H9 (cell line): ENCODE measurements at regions not wholly inside any gene's neighbourhood (a gene's known extent, or its start where the extent isn't known, plus 50 kb on each side); places are given as distances from the start of the nearest gene placed in this dataset.

ENCODE experiments used
- DNase-seq: peaks from one replicate; pipeline ENCODE4 v3.0.0-alpha.2; 2017
- H2AFZ ChIP-seq: one replicate; pipeline ENCODE4 v1.6.1; 2013; ENCODE audit warnings: mild to moderate bottlenecking, low read length, control low read depth, moderate library complexity
- H2AK5ac ChIP-seq: 2 replicates; pipeline ENCODE4 v1.6.1; 2013; ENCODE audit warnings: low read length, control low read depth, mixed read lengths; ENCODE audit not compliant: insufficient read length
- H2BK120ac ChIP-seq: one replicate; pipeline ENCODE4 v1.6.1; 2013; ENCODE audit warnings: low read depth, mild to moderate bottlenecking, low read length, control low read depth, inconsistent platforms; ENCODE audit not compliant: poor library complexity, severe bottlenecking
- H2BK12ac ChIP-seq: 2 replicates; pipeline ENCODE4 v1.6.1; 2013; ENCODE audit warnings: low read length, control low read depth, mixed read lengths, low read depth; ENCODE audit not compliant: insufficient read length
- H2BK15ac ChIP-seq: 2 replicates; pipeline ENCODE4 v1.6.1; 2013; ENCODE audit warnings: low read depth, low read length, control low read depth
- H2BK20ac ChIP-seq: one replicate; pipeline ENCODE4 v1.6.1; 2013; ENCODE audit warnings: low read depth, mild to moderate bottlenecking, low read length, control low read depth, inconsistent platforms; ENCODE audit not compliant: poor library complexity, severe bottlenecking
- H2BK5ac ChIP-seq: 2 replicates; pipeline ENCODE4 v1.6.1; 2013; ENCODE audit warnings: low read length, control low read depth, mixed read lengths; ENCODE audit not compliant: insufficient read length
- H3K14ac ChIP-seq: 2 replicates; pipeline ENCODE4 v1.6.1; 2013; ENCODE audit warnings: low read length, control low read depth; ENCODE audit not compliant: insufficient read depth
- H3K18ac ChIP-seq: 2 replicates; pipeline ENCODE4 v1.6.1; 2013; ENCODE audit warnings: low read depth, mild to moderate bottlenecking, mixed read lengths, low read length, control low read depth; ENCODE audit not compliant: insufficient read length
- H3K23ac ChIP-seq: 2 replicates; pipeline ENCODE4 v1.6.1; 2013; ENCODE audit warnings: low read length, control low read depth, mixed read lengths, low read depth; ENCODE audit not compliant: insufficient read length
- H3K23me2 ChIP-seq: 2 replicates; pipeline ENCODE4 v1.6.1; 2013; ENCODE audit warnings: low read depth, mild to moderate bottlenecking, mixed read lengths, low read length, control low read depth; ENCODE audit not compliant: insufficient read length, poor library complexity, severe bottlenecking
- H3K27ac ChIP-seq: 2 replicates; pipeline ENCODE4 v1.5.1; 2013; ENCODE audit warnings: low read length, control low read depth, mixed read lengths, low read depth; ENCODE audit not compliant: insufficient read length
- H3K27me3 ChIP-seq: 2 replicates; pipeline ENCODE4 v1.6.1; 2013; ENCODE audit warnings: low read length, control low read depth, inconsistent platforms; ENCODE audit not compliant: insufficient read depth
- H3K4ac ChIP-seq: 2 replicates; pipeline ENCODE4 v1.6.1; 2013; ENCODE audit warnings: low read depth, mild to moderate bottlenecking, control low read depth, inconsistent platforms, low read length, moderate library complexity
- H3K4me1 ChIP-seq: 2 replicates; pipeline ENCODE4 v1.6.1; 2013; ENCODE audit warnings: low read length, control low read depth, inconsistent platforms; ENCODE audit not compliant: insufficient read depth
- H3K4me2 ChIP-seq: 2 replicates; pipeline ENCODE4 v1.6.1; 2013; ENCODE audit warnings: low read length, control low read depth, mixed read lengths; ENCODE audit not compliant: insufficient read length, insufficient read depth
- H3K56ac ChIP-seq: 2 replicates; pipeline ENCODE4 v1.6.1; 2013; ENCODE audit warnings: low read depth, mild to moderate bottlenecking, mixed read lengths, low read length, control low read depth; ENCODE audit not compliant: insufficient read length
- H3K79me1 ChIP-seq: 2 replicates; pipeline ENCODE4 v1.6.1; 2013; ENCODE audit warnings: low read depth, mild to moderate bottlenecking, moderate library complexity, low read length, control low read depth, inconsistent platforms; ENCODE audit not compliant: insufficient read depth, poor library complexity, severe bottlenecking
- H3K79me2 ChIP-seq: 2 replicates; pipeline ENCODE4 v1.6.1; 2013; ENCODE audit warnings: low read length, control low read depth, inconsistent platforms; ENCODE audit not compliant: insufficient read depth
- H3K9ac ChIP-seq: 2 replicates; pipeline ENCODE4 v1.6.1; 2013; ENCODE audit warnings: low read length, control low read depth, mixed read lengths; ENCODE audit not compliant: insufficient read length; ENCODE audit errors: extremely low read depth
- H3K9me3 ChIP-seq: one replicate; pipeline ENCODE4 v1.6.1; 2013; ENCODE audit warnings: low read depth, low read length, inconsistent platforms; ENCODE audit not compliant: control insufficient read depth
- H3T11ph ChIP-seq: one replicate; pipeline ENCODE4 v1.6.1; 2013; ENCODE audit warnings: mild to moderate bottlenecking, low read length, control low read depth, inconsistent platforms
- H4K20me1 ChIP-seq: one replicate; pipeline ENCODE4 v1.6.1; 2013; ENCODE audit not compliant: control insufficient read depth, insufficient read length, insufficient read depth
- H4K5ac ChIP-seq: 2 replicates; pipeline ENCODE4 v1.6.1; 2013; ENCODE audit warnings: low read depth, mild to moderate bottlenecking, mixed read lengths, low read length, control low read depth; ENCODE audit not compliant: insufficient read length
- H4K8ac ChIP-seq: replicated peaks from 2 replicates; pipeline ENCODE4 v1.6.1; 2013; ENCODE audit warnings: low read length, control low read depth, mixed read lengths, low read depth; ENCODE audit not compliant: insufficient read length
- H4K91ac ChIP-seq: 2 replicates; pipeline ENCODE4 v1.6.1; 2013; ENCODE audit warnings: low read depth, mild to moderate bottlenecking, moderate library complexity, mixed read lengths, low read length, control low read depth; ENCODE audit not compliant: insufficient read length
- H3K27ac Mint-ChIP-seq, 3 experiments: 2 replicates in 2 of 3; 3 replicates in 1 of 3; pipeline ENCODE4 v1.8.0; 2020 to 2021; ENCODE audit warnings: mixed read lengths in 3 of 3, mild to moderate bottlenecking in 1 of 3, moderate library complexity in 1 of 3
- H3K27me3 Mint-ChIP-seq: 2 replicates; pipeline ENCODE4 v1.8.0; 2021; ENCODE audit warnings: low read depth, mild to moderate bottlenecking, moderate library complexity, mixed read lengths
- H3K36me3 Mint-ChIP-seq, 3 experiments: 2 replicates in 2 of 3; 3 replicates in 1 of 3; pipeline ENCODE4 v1.8.0; 2020 to 2021; ENCODE audit warnings: low read depth in 3 of 3, mixed read lengths in 3 of 3; ENCODE audit not compliant: insufficient read depth in 1 of 3
- H3K4me1 Mint-ChIP-seq, 2 experiments: 2 replicates each; pipeline ENCODE4 v1.8.0; 2020; ENCODE audit warnings: mixed read lengths in 2 of 2
- H3K4me3 Mint-ChIP-seq, 2 experiments: 2 replicates in 1 of 2; 3 replicates in 1 of 2; pipeline ENCODE4 v1.8.0; 2020 to 2021; ENCODE audit warnings: mild to moderate bottlenecking in 2 of 2, mixed read lengths in 2 of 2, moderate library complexity in 1 of 2
- H3K9me3 Mint-ChIP-seq, 2 experiments: 2 replicates in 1 of 2; 3 replicates in 1 of 2; pipeline ENCODE4 v1.8.0; 2020; ENCODE audit warnings: mild to moderate bottlenecking in 2 of 2, mixed read lengths in 2 of 2, moderate library complexity in 1 of 2
- CTCF ChIP-seq: fragments of 200-600 bp; sonication (generic); conservative IDR thresholded peaks from 3 replicates; pipeline ENCODE4 v1.8.0; 2021; ENCODE audit warnings: antibody characterized with exemption, mild to moderate bottlenecking
- WGBS: extraction: QIAGEN DNeasy Blood & Tissue Kit; methylation state at CpG from one replicate; pipeline ENCODE4 v1.1.7; 2013; ENCODE audit warnings: missing lambda C conversion rate, low lambda C conversion rate, mixed read lengths; ENCODE audit not compliant: insufficient read length; ENCODE audit errors: extremely low coverage; 5-methylcytosine and 5-hydroxymethylcytosine counted together

DNA sequence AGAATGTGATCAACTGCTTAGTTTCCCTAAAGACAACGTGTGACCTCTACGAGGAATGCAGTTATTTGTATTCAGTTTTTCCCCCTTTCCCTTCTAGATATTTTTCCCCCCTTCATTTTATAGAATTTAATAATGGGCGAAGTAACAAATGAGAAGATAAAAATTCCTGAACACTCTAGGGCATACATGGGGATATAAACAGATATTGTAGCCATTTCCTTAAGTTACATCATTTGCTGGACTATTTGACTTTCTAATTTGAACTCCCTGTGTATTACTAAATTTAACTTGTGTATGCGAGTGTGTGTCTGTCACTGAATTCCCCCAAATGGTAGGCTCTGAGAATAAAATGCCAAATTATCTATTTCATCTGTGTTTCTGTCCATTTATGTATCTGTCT, 99.0 kb upstream of the ZFP64 start:
- H2BK20ac ChIP-seq: no peak overlapping the region
- no peak for DNase-seq
- no peak overlapping the region for H3K18ac ChIP-seq
- no peaks in the 10 kb centered on the region for H3K4me1 ChIP-seq
- H3K23me2 ChIP-seq: no peaks in the 10 kb centered on the region
- H2AFZ ChIP-seq: no peak overlapping the region
- H2BK120ac ChIP-seq: no peak overlapping the region
- no peak overlapping the region for H4K5ac ChIP-seq
- TF ChIP-seq CTCF: no peak
- no peak overlapping the region for H2BK15ac ChIP-seq
- Mint-ChIP-seq H3K9me3 (no peaks in the 10 kb centered on the region), H3K4me1 (no peaks in the 10 kb centered on the region), H3K27me3 (no peaks in the 10 kb centered on the region), H3K36me3 (no peaks in the 10 kb centered on the region), H3K27ac (no peak overlapping the region), H3K4me3 (no peak overlapping the region)
- H3K9ac ChIP-seq: no peak overlapping the region
- no peak overlapping the region for H4K8ac ChIP-seq
- no peak overlapping the region for H3K27ac ChIP-seq
- no peak overlapping the region for H2AK5ac ChIP-seq
- H3K4me2 ChIP-seq: no peak overlapping the region
- no peak overlapping the region for H3K14ac ChIP-seq
- H3K79me2 ChIP-seq: no peaks in the 10 kb centered on the region
- no peaks in the 10 kb centered on the region for H3K9me3 ChIP-seq
- no peak overlapping the region for H3K56ac ChIP-seq
- H2BK12ac ChIP-seq: no peak overlapping the region
- H3K27me3 ChIP-seq: no peaks in the 10 kb centered on the region
- no peak overlapping the region for H3T11ph ChIP-seq
- no peak overlapping the region for H2BK5ac ChIP-seq
- H3K23ac ChIP-seq: no peak overlapping the region
- no peaks in the 10 kb centered on the region for H3K79me1 ChIP-seq
- WGBS: no CpG with 5 or more reads among the region's 4 CpGs
- H4K91ac ChIP-seq: no peak overlapping the region
- no peak overlapping the region for H3K4ac ChIP-seq
- no peaks in the 10 kb centered on the region for H4K20me1 ChIP-seq
